Right lobe of liver (tissue), 6 donors: ENCODE measurements at regions not wholly inside any gene's neighbourhood (a gene's known extent, or its start where the extent isn't known, plus 50 kb on each side); places are given as distances from the start of the nearest gene placed in this dataset.

Experiments used
- ATAC-seq, 4 donors: fragments of 200-7000 bp; cut with Tn5 transposase; one replicate each; pipeline ENCODE4 v1.9.1; 2020; ENCODE audit warnings: mild to moderate bottlenecking in 4 of 4, moderate library complexity in 4 of 4
- DNase-seq, 3 donors: peaks; one replicate each; pipeline ENCODE4 v3.0.0-alpha.2; 2020
- H3K27ac ChIP-seq, 3 donors: fragments of 200-600 bp; one replicate each; pipeline ENCODE4 v1.8.0; 2022
- H3K27me3 ChIP-seq, 2 donors: fragments of 200-600 bp; one replicate each; pipeline ENCODE4 v1.8.0; 2022
- H3K36me3 ChIP-seq, 4 donors: fragments of 200-600 bp; sonication (generic) in 1 of 4; one replicate each; pipeline versions ENCODE4 v1.5.1 to v1.8.0; 2017 to 2022; ENCODE audit warnings: control low read depth in 1 of 4
- H3K4me1 ChIP-seq, 4 donors: fragments of 200-600 bp; sonication (generic) in 1 of 4; one replicate each; pipeline versions ENCODE4 v1.5.1 to v1.8.0; 2017 to 2022; ENCODE audit warnings: control low read depth in 1 of 4
- H3K4me3 ChIP-seq, 3 donors: fragments of 200-600 bp; one replicate each; pipeline ENCODE4 v1.8.0; 2022
- H3K9me3 ChIP-seq, 4 donors: fragments of 200-600 bp; sonication (generic) in 1 of 4; one replicate each; pipeline versions ENCODE4 v1.5.1 to v1.8.0; 2017 to 2022; ENCODE audit warnings: control low read depth in 1 of 4
- CTCF ChIP-seq, 4 donors: fragments of 200-600 bp in 3 of 4; fragments of 450-650 bp in 1 of 4; IDR thresholded peaks; one replicate each; pipeline versions ENCODE4 v1.5.1 to v1.8.0; 2016 to 2022; ENCODE audit warnings: antibody characterized with exemption in 4 of 4, mild to moderate bottlenecking in 2 of 4
- POLR2A ChIP-seq: fragments of 450-650 bp; IDR thresholded peaks from one replicate; pipeline ENCODE4 v1.6.1; 2017; ENCODE audit warnings: antibody characterized with exemption, mild to moderate bottlenecking
- WGBS: methylation state at CpG from one replicate; pipeline ENCODE4 v1.1.6; 2018; ENCODE audit warnings: low coverage, low lambda C conversion rate; ENCODE audit not compliant: insufficient coverage; ENCODE audit errors: missing lambda C conversion rate; 5-methylcytosine and 5-hydroxymethylcytosine counted together
- intact Hi-C, 2 donors: fragments of 100-400 bp; cut with DNase I; formaldehyde crosslinking; loops; one replicate each; pipeline versions ENCODE4 v1.11.2 to v1.14.1; 2022
- donor health status: DM: no; HTN: yes; CAD: no.
- donor health status: DM: no; HTN: no; CAD: no.
- donor health status: DM: no; HTN: no; CAD: no.
- donor health status: DM: no; HTN: yes; CAD: no.
- donor health status: DM: no; HTN: yes; CAD: no.

- intact Hi-C loops: no loop called here
- no peak for TF ChIP-seq CTCF (IDR thresholded peaks at IDR 0.05)
- Histone ChIP-seq H3K36me3 (no peaks in the 10 kb centered on the region), H3K27ac (no peak overlapping the region), H3K4me3 (no peak overlapping the region), H3K27me3 (no peaks in the 10 kb centered on the region), H3K9me3 (no peaks in the 10 kb centered on the region), H3K4me1 (no peaks in the 10 kb centered on the region)
- ATAC-seq (no peak), DNase-seq (no peak)
- 83% methylated on average over 2 of the region's 3 CpGs for WGBS
Observed at GRCh38 chr1:38169121-38169520, 122.5 kb upstream of the POU3F1 start.

GRCh38 chr1:38168365-38168764 is 121.8 kb upstream of the POU3F1 start:
- Histone ChIP-seq H3K27me3 (no peaks in the 10 kb centered on the region), H3K9me3 (no peaks in the 10 kb centered on the region), H3K4me1 (no peaks in the 10 kb centered on the region), H3K36me3 (no peaks in the 10 kb centered on the region), H3K4me3 (no peak overlapping the region), H3K27ac (no peak overlapping the region)
- WGBS: 83% methylated on average over 2 of the region's 2 CpGs
- ATAC-seq (no peak), DNase-seq (no peak)
- intact Hi-C loops: no loop called here
- TF ChIP-seq CTCF (IDR thresholded peaks at IDR 0.05) (no peak), POLR2A (no peak)

- Histone ChIP-seq H3K4me3 (no peak overlapping the region), H3K4me1 (no peaks in the 10 kb centered on the region), H3K36me3 (no peaks in the 10 kb centered on the region), H3K9me3 (no peaks in the 10 kb centered on the region), H3K27me3 (no peaks in the 10 kb centered on the region), H3K27ac (no peak overlapping the region)
- DNase-seq: no peak
- TF ChIP-seq CTCF (IDR thresholded peaks at IDR 0.05): no peak
- 67% methylated on average over 3 of the region's 4 CpGs for WGBS
- no peak for ATAC-seq
- intact Hi-C loops: no loop called here
Observed at GRCh38 chr1:38166461-38166860, 119.9 kb upstream of the POU3F1 start.

- ATAC-seq (no peak), DNase-seq (no peak)
- Histone ChIP-seq H3K4me1 (no peaks in the 10 kb centered on the region), H3K4me3 (no peak overlapping the region), H3K36me3 (no peaks in the 10 kb centered on the region), H3K9me3 (no peaks in the 10 kb centered on the region), H3K27me3 (no peaks in the 10 kb centered on the region), H3K27ac (no peak overlapping the region)
- no peak for TF ChIP-seq POLR2A
- TF ChIP-seq CTCF (IDR thresholded peaks at IDR 0.05): no peak
- intact Hi-C loops: no loop called here
- 79% methylated on average over 12 of the region's 12 CpGs for WGBS
Observed at GRCh38 chr1:38153778-38154470, 107.3 kb upstream of the POU3F1 start.
